ENCODE measurements at regions not wholly inside any gene's neighbourhood (a gene's known extent, or its start where the extent isn't known, plus 50 kb on each side); places are given as distances from the start of the nearest gene placed in this dataset.

DNA sequence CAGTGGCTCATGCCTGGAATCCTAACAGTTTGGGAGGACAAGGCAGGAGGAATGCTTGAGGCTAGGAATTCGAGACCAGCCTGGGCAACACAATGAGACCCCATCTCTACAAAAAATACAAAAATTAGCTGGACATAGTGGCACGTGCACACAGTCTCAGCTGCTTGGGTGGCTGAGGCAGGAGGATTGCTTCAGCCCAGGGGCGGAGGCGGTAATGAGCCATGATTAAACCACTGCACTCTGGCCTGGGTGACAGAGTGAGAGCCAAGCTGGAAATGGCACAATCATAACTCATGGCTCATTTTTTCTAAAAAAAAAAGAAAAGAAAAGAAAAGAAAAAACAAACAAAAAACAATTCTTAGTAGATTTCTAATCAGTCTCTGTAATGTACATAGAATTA, 446.2 kb downstream of the ELAVL2 start:
- intact Hi-C loops (cut with micrococcal nuclease), result no loop called here
- ATAC-seq (no peak), DNase-seq (peak in 1 of 2 donors; percentile 0)
- H3K9me3 Mint-ChIP-seq, result peaks cover 13 to 31% of the 10 kb centered on the region in 2 donors
- H3K27me3 Mint-ChIP-seq (ENCODE audit: low read depth in 2 of 2), result no peaks in the 10 kb centered on the region
- WGBS (ENCODE audit: insufficient coverage), result 85% methylated on average over 4 of the region's 4 CpGs
- H3K27ac Mint-ChIP-seq, result no peak overlapping the region
- H3K36me3 Mint-ChIP-seq, result peaks cover 29% of the 10 kb centered on the region
- Histone ChIP-seq H3K9me3 (ENCODE audit: control insufficient read depth, insufficient read depth, low read length) (peaks cover 3% of the 10 kb centered on the region), H3K27ac (ENCODE audit: low read length) (no peak overlapping the region), H3K4me3 (ENCODE audit: low read length) (no peak overlapping the region), H3K4me1 (ENCODE audit: control insufficient read depth, insufficient read depth, low read length) (no peaks in the 10 kb centered on the region), H3K36me3 (ENCODE audit: control insufficient read depth, insufficient read depth, low read length) (no peaks in the 10 kb centered on the region), H3K27me3 (ENCODE audit: control insufficient read depth, insufficient read depth, low read length) (no peaks in the 10 kb centered on the region)
- no peaks in the 10 kb centered on the region for H3K4me1 Mint-ChIP-seq
- H3K4me3 Mint-ChIP-seq, result no peak overlapping the region
- TF ChIP-seq, protein P1, sequence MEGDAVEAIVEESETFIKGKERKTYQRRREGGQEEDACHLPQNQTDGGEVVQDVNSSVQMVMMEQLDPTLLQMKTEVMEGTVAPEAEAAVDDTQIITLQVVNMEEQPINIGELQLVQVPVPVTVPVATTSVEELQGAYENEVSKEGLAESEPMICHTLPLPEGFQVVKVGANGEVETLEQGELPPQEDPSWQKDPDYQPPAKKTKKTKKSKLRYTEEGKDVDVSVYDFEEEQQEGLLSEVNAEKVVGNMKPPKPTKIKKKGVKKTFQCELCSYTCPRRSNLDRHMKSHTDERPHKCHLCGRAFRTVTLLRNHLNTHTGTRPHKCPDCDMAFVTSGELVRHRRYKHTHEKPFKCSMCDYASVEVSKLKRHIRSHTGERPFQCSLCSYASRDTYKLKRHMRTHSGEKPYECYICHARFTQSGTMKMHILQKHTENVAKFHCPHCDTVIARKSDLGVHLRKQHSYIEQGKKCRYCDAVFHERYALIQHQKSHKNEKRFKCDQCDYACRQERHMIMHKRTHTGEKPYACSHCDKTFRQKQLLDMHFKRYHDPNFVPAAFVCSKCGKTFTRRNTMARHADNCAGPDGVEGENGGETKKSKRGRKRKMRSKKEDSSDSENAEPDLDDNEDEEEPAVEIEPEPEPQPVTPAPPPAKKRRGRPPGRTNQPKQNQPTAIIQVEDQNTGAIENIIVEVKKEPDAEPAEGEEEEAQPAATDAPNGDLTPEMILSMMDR (IDR thresholded peaks at IDR 0.05), result no peak

DNA sequence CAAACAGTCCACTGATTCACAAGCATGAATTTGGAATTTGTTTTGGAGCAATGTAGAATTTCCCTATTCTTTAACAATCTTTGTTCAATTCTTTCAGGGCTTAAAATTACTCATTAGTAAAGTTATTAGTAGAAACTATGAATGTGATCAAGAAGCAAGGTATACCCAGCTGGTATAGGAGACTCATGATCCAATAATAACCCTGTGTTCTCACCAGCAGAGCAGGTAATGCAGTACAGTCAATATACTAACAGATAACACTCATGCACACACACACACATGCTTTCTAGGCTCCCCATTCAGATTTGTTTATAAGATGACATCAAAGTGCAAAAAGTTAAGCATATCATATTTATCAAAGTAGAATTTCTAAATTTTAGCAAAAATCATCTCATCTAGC, 445.2 kb downstream of the ELAVL2 start:
- Histone ChIP-seq H3K27me3 (ENCODE audit: control insufficient read depth, insufficient read depth, low read length) (no peaks in the 10 kb centered on the region), H3K9me3 (ENCODE audit: control insufficient read depth, insufficient read depth, low read length) (peaks cover 3% of the 10 kb centered on the region), H3K27ac (ENCODE audit: low read length) (no peak overlapping the region), H3K36me3 (ENCODE audit: control insufficient read depth, insufficient read depth, low read length) (no peaks in the 10 kb centered on the region), H3K4me1 (ENCODE audit: control insufficient read depth, insufficient read depth, low read length) (no peaks in the 10 kb centered on the region), H3K4me3 (ENCODE audit: low read length) (no peak overlapping the region)
- no peak overlapping the region for H3K27ac Mint-ChIP-seq
- TF ChIP-seq, protein P1 (IDR thresholded peaks at IDR 0.05), result no peak
- H3K4me1 Mint-ChIP-seq, result no peaks in the 10 kb centered on the region
- DNase-seq, result no peak
- H3K9me3 Mint-ChIP-seq, result peaks cover 15 to 31% of the 10 kb centered on the region in 2 donors
- intact Hi-C loops (cut with micrococcal nuclease), result no loop called here
- H3K27me3 Mint-ChIP-seq (ENCODE audit: low read depth in 2 of 2), result no peaks in the 10 kb centered on the region
- H3K36me3 Mint-ChIP-seq, result peaks cover 29% of the 10 kb centered on the region
- ATAC-seq, result no peak
- H3K4me3 Mint-ChIP-seq, result no peak overlapping the region

DNA sequence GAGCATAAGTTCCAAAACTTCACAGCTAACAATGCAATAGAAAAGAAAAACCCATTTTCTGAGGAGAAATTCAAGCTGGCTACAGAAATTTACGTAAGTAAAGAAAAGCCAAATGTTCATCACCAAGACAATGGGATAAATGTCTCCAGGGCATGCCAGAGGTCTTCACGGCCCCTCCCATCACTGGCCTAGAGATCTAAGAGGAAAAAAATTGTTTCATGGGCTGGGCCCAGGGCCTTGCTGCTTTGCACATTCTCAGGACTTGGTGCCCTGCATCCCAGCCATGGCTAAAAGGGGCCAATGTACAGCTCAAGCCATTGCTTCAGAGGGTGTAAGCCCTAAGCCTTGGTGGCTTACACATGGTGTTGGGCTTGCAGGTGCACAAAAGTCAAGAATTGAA, 443.6 kb downstream of the ELAVL2 start:
- H3K27me3 Mint-ChIP-seq (ENCODE audit: low read depth in 2 of 2), result no peaks in the 10 kb centered on the region
- ATAC-seq, result no peak
- H3K9me3 ChIP-seq (ENCODE audit: control insufficient read depth, insufficient read depth, low read length), result peaks cover 3% of the 10 kb centered on the region
- H3K4me3 Mint-ChIP-seq, result no peak overlapping the region
- H3K36me3 Mint-ChIP-seq, result peaks cover 24% of the 10 kb centered on the region
- H3K4me1 Mint-ChIP-seq, result no peaks in the 10 kb centered on the region
- H3K27ac ChIP-seq (ENCODE audit: low read length), result no peak overlapping the region
- H3K27me3 ChIP-seq (ENCODE audit: control insufficient read depth, insufficient read depth, low read length), result no peaks in the 10 kb centered on the region
- H3K36me3 ChIP-seq (ENCODE audit: control insufficient read depth, insufficient read depth, low read length), result no peaks in the 10 kb centered on the region
- no peaks in the 10 kb centered on the region for H3K4me1 ChIP-seq (ENCODE audit: control insufficient read depth, insufficient read depth, low read length)
- H3K9me3 Mint-ChIP-seq, result peaks cover 12 to 29% of the 10 kb centered on the region in 2 donors
- DNase-seq, result no peak
- intact Hi-C loops (cut with micrococcal nuclease), result no loop called here
- 83% methylated on average over 2 of the region's 2 CpGs for WGBS (ENCODE audit: insufficient coverage)
- TF ChIP-seq, protein P1 (IDR thresholded peaks at IDR 0.05), result no peak
- no peak overlapping the region for H3K4me3 ChIP-seq (ENCODE audit: low read length)
- no peak overlapping the region for H3K27ac Mint-ChIP-seq

DNA sequence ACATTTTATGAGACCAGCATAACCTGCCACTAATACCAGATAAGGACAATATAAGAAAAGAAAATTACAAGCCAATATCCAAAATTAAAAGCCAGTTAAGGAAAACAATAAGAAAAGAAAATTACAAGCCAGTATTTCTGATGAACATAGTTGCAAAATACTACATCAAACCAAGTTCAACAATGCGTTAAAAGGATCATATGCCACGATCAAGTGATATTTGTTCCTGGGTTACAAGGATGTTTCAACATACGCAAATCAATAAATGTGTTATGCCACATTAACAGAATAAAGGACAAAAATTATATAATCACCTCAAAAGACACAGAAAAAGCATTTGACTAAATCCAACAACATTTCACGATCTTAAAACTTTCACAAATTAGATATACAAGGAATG, 431.9 kb downstream of the ELAVL2 start:
- Mint-ChIP-seq H3K9me3 (peaks cover 13 to 39% of the 10 kb centered on the region in 2 donors), H3K4me3 (no peak overlapping the region), H3K27me3 (ENCODE audit: low read depth in 2 of 2) (no peaks in the 10 kb centered on the region), H3K36me3 (peaks cover 12% of the 10 kb centered on the region), H3K27ac (no peak overlapping the region), H3K4me1 (no peaks in the 10 kb centered on the region)
- no peak for ATAC-seq
- no peak overlapping the region for H3K4me3 ChIP-seq (ENCODE audit: low read length)
- DNase-seq, result no peak
- WGBS (ENCODE audit: insufficient coverage), result 88% methylated on average over 4 of the region's 4 CpGs
- H3K27ac ChIP-seq (ENCODE audit: low read length), result no peak overlapping the region
- TF ChIP-seq, protein P1 (IDR thresholded peaks at IDR 0.05), result no peak
- intact Hi-C loops (cut with micrococcal nuclease), result no loop called here
- no peaks in the 10 kb centered on the region for H3K4me1 ChIP-seq (ENCODE audit: control insufficient read depth, insufficient read depth, low read length)
- H3K27me3 ChIP-seq (ENCODE audit: control insufficient read depth, insufficient read depth, low read length), result no peaks in the 10 kb centered on the region
- H3K36me3 ChIP-seq (ENCODE audit: control insufficient read depth, insufficient read depth, low read length), result no peaks in the 10 kb centered on the region
- no peaks in the 10 kb centered on the region for H3K9me3 ChIP-seq (ENCODE audit: control insufficient read depth, insufficient read depth, low read length)
